Ecto neural progenitor cell (in vitro differentiated cells): ENCODE measurements at regions not wholly inside any gene's neighbourhood (a gene's known extent, or its start where the extent isn't known, plus 50 kb on each side); places are given as distances from the start of the nearest gene placed in this dataset.
"Not testable (repeated sequence)": the region's sequence is repeated elsewhere in the genome, so short reads cannot be mapped to it uniquely, and the experiment has no call there.

Experiments used
- DNase-seq: peaks from one replicate; pipeline ENCODE4 v3.0.0-alpha.2; 2018; ENCODE audit warnings: low spot score

DNA sequence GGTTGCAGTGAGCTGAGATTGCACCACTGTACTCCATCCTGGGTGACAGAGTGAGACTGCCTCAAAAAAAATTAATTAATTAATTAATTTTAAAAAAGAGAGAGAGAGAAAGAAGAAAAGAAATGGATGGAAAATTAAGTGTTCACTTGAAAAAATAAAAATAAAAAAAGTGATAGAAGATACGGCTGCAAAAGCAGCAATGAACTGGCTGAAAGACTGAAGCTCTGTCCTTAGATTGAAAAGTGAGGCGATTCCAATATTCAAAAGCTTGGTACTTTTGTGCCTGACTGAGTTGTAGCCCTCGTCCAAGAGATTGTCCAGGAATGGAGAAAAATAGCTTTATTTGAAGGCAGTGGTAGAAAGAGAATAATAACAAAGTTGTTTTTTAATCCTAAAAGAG is 154.6 kb downstream of the ADSS2 start:
- no peak for DNase-seq

DNA sequence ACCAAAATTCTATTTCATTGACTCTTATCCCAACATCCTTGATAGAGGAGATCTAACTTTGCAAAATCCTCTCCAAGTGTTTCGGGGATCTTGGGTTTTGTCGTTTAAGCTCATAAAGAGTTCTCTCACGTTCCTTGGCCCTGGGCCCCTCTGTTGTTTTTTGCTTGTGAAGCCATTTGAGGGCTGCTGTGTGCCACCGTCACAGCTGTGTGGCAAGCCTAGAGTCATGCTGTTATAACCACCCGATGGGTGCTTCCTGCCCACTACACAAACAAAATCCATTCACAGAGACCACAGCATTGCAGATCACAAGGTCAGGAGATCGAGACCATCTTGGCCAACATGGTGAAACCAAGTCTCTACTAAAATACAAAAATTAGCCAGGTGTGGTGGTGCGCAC is 154.1 kb downstream of the ADSS2 start:
- DNase-seq = no peak

DNA sequence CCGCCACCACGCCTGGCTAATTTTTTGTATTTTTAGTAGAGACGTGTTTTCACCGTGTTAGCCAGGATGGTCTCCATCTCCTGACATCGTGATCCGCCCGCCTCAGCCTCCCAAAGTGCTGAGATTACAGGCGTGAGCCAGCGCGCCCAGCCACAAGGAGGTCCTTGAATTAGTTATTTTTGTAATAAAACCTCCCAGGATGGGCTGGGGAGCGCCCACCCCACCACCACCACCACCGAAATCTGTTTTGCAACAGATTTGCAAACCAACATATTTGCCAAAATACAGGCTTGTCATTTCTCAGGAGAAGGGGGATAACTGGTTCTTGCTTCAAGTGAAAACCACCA is 151.7 kb downstream of the ADSS2 start:
- DNase-seq = not testable (repeated sequence)

DNA sequence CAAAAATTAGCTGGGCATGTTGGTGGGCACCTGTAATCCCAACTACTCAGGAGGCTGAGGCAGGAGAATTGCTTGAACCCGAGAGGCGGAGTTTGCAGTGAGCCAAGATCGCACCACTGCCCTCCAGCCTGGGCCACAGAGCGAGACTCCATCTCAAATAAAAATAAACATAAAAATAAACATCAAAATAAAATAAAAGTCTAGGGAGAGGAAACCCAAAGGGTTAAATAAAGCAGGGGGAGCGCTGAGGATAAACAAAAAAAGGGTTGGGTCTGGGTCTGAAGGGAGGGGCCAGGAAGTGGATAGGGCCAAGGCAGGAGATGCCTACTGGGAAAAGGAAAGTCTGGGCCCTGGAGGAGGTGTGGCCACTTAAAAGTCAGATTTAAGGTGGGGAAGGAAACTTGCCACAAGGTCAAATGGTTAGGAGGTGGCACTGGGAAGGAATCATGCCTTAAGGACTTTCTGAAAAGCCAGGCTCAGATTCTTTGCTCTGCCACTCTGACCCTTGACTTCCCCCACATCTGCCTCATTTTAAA is 150.0 kb downstream of the ADSS2 start:
- no peak for DNase-seq

DNA sequence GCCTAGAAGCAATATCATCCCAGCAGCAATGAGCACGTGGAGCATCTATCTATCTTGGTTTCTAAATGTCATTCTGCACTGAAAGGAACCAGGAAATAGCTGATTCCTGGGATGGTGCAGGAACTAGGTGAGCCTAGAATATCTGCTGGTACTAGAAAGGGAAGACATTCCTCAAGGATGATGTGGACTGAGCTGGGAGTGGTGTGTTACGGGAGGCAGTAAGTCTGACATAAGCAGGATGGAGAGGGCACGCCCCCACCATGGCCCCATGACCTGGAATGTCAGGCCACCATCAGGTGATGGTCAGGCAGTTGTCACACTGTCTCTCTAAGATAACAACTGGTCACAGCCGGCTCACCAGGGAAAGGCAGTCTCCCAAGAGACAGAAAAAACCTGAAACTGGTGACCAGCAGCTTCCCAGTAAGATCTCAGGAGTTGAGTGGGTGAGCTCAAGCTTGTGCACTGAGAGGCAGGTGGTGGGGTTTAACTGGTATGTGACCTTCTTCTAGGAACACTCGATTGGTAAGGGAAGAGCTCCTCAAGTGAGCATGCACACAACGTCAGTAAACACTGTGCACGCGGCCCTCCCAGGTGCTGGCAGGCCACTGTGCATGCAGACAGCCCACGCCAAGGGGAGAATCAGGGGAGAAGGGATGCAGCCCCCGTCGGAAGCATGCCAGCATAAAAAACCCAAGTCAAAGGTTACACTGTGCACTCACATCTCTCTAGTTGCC is 148.7 kb downstream of the ADSS2 start:
- no peak for DNase-seq

DNA sequence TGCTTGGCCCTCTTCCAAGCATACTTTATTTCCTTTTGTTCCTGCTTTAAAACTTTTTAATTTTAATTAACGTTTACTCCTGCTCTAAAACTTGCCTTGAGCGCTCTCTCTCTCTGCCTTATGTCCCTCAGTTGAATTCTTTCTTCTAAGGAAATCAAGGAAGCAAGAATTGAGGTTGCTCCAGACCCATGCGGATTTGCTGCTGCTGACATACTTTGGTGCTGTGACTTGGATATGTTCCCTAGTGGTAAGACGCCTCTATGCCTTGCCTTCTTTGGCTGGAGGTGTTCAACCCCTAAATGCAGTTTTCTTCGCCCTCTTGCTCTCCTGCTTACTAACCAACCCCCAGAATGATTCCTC is 148.1 kb downstream of the ADSS2 start:
- DNase-seq = no peak

DNA sequence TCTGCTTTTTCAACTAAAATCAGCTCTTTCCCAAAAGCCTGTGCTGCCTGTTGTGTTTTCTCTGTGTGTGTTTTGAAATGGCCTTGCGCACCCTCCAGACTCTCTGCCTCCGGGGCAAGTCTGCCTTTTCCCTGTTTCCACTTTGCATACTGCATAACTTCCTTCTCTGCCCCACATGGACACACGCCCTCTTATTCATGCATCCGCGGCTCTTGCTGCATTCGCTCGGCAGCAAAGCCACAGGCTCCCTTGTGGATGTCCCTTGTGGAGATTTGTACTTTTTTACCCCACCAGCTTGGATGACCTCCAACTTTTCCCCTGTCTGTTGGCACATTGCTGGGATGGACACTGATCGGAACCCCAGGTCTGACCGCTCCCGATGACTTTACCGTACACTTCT is 147.6 kb downstream of the ADSS2 start:
- no peak for DNase-seq

DNA sequence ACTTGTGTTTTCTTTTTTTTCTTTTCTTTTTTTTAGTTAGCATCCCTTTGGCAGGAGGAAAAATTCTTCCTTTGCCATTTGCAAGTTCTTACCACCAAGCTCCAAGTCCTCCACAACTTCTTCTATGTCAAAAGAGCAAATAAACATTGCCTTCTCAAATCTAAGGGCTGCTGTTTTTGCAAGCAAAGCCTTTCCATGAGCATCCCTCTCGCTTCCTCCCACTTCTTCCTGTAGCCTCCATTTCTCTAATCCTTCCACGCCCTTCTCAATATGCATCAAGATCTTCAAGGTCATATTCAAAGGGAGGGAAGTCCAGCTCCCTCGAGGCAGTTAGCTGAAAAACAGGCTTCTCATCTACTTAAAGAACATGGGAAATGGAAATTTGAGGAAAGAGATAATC is 147.1 kb downstream of the ADSS2 start:
- no peak for DNase-seq

DNA sequence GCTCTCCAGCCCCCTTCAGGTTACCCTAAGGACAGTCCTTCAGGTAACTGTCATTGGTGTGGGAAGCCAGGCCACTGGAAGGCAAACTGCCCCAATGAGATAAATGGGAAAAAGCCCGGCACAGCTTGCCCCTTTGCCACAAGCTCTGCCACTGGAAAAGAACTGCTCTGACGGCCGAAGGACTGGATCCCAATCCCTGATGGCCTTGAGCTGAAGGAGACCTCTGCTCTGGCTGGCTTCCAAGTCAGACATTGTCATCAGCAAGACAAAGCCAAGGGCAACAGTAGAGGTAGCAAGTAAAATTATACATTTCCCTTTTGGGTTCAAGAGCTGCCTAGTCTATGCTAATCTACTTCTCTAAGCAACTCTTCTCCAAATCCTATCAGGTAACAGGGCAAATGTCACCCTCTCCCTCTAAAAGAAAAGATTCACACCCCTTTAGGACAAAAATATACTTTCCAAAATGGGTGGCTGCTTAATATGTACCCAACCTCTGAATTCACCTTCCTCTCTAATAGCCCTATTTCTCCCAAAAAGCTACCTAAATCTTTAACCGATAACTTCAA is 145.8 kb downstream of the ADSS2 start:
- DNase-seq = no peak

DNA sequence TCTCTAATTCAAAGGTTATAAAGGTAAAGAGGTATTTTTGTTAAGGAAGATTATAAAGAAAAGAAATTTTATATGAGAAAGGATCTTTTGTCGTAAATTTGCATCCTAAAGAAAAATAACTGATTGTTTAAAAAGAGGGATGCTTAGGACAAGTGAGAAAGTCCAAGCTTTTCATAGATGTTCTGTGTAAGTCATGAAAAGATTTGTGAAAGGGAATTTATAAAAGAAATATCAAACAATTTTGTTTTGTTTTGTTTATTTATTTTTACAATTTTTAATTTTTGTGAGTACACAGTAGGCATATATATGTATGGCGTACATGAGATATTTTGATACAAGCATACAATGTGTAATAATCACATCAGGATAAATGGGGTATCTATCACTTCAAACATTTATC is 145.2 kb downstream of the ADSS2 start:
- no peak for DNase-seq

DNA sequence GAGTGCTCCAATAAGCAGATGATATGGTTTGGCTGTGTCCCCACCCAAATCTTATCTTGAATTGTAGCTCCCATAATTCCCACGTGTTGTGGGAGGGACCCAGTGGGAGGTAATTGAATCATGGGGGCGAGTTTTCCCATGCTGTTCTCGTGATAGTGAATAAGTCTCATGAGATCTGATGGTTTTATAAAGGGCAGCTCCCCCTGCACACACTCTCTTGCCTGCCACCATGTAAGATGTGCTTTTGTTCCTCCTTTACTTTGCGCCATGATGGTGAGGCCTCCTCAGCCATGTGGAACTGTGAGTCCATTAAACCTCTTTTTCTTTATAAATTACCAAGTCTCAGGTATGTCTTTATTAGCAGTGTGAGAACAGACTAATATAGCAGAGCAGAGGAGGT is 142.5 kb downstream of the ADSS2 start:
- not testable (repeated sequence) for DNase-seq

DNA sequence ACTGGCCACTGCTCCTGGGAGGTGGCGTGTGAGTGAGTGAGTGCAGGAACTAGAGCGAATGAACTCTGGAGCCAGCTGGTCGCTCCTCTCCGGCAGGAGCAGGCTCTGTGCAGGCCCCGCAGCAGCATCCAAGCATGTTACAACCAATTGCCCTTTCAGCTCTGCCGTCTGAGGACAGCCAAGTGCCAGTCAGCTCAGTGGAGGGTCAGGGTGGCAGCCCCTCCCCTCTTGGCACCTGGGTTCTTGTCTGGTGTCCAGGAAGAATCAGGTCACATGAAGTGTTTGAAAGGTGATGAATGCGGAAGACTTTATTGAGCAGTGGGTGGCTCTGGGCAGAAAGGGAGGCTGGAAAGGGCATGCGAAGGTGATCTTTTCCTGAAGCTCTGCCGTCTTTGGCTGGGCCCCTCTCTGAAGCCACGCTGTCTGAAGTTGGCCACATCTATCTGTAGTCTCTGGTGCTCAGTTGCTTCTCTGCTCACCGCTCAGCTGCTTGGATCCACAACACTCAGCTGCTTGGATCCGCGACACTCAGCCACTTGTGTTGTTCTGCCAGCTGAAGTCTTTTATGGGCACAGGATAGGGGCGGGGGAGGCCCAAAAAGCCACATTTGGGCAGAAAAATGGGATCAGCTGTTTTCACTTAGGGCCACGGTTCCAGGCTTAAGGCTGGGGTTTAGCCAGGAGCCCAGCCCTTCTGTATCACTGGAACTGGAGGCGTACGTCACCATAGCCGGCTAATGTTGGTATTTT is 139.8 kb downstream of the ADSS2 start:
- DNase-seq = no peak

DNA sequence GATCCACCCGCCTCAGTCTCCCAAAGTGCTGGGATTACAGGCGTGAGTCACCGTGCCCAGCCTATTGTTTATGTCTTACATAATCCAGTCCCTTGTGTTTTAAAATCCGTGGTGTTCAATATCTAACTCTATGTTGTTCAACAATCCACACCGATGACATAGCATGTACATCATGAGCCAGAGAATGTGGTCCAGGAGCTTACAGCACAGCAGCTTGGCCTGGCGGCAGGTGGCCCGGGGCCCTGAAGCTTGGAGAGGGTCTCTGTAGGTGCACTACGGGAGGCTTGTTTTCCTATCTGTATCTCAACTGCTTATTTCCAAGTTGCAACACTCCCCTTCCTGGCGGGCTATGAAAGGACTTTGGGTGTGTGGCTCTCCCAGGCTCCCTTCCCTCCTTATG is 138.4 kb downstream of the ADSS2 start:
- no peak for DNase-seq

DNA sequence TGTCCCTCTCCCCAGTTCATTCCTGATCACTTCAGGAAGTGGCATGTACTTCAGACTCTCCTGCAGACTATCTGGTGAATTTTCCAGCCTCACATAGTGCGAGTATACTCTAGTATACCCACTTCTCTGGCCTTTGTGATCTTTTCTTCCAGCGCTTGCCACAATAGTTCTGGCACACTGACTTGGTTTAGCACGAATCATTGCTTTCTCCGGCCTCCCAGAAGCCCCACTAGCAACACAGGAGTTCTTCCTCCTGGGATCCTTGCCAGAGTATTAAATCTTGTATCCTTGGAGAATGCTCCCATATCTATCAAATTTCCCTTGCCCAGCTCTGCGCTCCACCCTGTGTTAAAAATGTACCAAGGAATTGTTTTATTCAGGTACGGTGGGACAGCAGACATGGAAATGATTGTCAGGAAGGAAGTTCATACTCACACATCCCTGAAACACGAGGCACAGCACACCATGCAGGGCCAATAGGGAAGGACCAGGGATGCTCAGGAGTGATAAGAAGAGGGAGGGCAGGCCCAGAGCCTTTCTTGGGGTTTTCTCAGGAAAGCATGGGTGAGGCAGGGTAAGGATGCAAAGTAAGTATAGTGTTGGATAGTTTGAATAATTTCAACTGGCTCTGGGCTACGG is 136.7 kb downstream of the ADSS2 start:
- peak; percentile 20 for DNase-seq

DNA sequence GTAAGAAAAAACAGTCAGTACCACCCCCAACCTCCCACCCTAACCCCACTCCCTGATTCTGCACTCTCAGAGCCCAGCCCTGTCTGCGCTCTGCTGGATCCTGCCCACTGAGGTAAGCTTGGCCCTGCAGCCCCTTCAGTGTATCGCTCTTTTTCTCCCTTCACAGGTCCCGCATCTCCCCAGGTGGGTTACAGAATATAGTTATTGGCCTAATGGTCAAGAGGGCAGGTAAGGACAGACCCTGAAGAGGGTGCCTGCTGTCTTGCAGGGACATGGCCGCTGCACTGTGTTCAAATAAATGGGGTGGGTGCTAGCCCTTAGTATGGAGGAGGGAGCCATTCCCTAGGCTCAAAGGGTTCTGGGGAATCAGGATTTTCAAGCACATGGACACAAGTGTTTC is 135.7 kb downstream of the ADSS2 start:
- DNase-seq = no peak

DNA sequence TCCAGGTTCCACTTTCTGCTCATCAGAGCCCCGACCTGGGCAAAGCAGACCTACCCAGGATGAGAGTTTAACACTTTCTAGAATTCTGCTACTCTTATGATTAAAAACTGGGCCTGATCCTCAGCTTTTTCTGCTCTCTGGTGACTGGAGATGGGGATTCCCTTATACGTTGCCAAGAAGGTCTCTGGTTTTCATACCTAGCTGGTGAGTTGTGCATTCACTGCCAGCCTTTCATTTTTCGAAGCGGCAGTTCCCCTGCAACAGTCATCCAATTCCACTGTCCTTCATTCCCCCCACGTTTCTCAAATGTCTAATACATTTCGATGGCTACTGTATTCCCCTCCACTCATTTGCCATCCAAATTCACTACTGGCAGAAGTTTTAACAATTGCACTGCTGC is 135.3 kb downstream of the ADSS2 start:
- no peak for DNase-seq

DNA sequence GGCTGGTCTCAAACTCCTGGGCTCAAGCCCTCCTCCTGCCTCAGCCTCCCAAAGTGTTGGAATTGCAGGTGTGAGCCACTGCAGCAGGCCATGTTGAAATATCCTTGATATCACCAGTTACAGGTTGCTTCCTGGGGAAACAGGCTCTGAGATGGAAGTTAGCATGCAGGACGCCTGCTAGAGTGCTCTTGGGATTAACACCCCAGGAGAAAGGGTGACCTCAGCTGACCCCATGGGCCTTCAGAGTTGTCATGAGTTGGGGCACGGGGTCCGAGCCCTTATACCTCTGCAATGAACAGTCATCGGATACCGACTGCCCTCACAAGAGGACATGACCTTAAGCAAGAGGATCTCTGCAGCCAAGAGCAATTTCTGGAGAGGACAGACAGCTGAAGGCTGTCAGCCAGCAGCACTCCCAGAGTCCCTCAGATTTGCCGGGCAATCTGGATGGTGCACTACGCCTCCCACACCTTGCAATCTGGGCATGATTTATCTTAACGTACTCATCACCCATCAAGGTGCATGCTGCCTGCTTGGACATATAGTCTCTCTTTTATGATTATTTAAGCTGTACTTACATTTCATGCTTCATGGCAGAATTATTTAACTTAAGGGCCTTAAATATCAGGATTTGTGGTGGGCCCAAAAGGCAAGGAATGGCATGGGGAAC is 134.6 kb downstream of the ADSS2 start:
- peak; percentile 20 for DNase-seq

DNA sequence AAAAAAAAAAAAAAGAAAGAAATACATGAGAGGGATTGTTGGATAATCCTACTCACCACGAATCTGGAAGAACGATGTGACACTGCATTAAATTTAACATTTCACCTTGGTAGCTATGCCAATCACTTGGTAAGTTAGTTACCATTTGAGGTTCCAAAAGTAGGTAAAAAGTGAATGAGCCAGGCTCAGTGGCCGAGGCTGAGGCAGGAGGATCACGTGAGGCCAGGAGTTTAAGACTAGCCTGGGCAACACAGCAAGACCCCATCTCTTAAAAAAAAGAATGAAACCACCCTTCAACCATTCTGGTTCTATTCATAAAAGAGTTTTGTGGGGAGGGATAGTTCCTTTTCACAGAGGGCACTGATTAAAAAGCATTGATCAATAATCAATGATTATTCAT is 133.6 kb downstream of the ADSS2 start:
- no peak for DNase-seq

DNA sequence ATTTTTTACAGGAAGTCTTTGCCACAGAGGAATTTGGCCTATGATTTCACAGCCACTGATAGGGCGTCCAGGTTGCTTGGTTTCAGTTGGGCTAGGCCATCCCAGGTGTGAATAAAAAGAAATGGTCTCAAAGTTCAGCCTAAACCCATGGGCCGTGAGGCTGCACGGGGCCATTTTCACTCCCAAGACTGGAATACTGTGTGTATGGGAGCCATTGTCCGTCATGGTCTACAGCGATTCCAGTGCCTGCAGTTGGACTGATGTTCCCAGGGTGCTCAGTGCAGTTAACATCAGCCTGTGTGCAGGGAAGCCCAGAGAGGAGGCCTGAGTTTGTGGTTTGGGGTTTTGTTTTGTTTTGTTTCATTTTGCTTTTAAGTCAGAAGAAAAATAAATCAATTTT is 133.2 kb downstream of the ADSS2 start:
- DNase-seq = peak; percentile 10

DNA sequence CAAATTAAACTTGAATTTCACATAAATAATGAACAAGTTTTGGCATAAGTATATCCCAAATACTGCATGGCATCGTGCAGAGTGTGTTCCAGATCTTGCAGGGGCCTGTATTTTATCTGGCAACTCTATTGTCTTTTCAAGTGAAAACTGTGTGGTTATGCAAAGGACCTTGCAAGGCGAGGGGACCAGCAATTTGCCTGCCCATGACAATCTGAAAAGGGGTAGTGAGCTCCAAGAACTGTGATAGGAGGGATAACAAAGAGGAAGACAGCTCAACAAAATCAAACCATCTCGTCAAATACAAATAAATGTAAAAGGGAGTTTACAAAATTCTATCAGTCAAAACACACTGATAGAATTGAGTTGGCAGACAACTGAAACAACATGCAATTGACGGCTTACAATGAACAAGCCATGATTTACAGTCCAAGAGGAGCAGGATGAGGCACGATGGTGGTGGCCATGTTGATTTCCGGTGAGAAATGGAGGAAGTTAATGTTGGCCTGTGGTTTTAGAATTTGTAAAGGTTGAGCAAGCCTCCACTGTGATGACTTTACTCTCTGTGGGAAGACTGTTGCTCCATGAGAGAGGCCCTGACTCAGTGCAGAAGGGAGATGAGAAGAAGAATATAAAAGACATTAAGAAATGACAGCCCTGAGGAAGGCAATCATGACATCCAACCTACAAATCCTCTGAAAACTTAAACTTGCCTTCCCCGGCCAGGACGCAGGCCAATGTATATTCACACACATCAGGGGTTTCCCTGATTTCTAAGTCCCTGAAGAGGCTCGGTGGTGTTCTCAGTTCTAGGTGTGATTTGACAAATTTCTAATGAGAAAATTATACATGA is 132.2 kb downstream of the ADSS2 start:
- peak; percentile 3 for DNase-seq

DNA sequence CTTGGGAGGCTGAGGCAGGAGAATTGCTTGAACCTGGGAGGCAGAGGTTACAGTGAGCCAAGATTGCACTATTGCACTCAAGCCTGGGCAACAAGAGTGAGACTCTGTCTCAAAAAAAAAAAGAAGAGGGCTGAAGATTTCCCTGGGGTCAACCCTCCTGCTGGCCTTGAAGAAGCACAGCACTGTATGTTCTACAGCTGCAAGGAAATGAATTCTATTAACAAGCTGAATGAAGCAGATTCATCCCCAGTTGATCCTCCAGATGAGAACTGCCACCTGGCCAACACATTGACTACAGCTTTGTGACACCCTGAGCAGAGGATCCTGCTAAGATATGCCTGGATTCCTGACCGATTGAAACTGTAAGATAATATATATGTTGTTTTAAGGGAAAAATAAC is 129.5 kb downstream of the ADSS2 start:
- peak; percentile 1 for DNase-seq
